Ovary (tissue), 3 donors: ENCODE measurements at regions not wholly inside any gene's neighbourhood (a gene's known extent, or its start where the extent isn't known, plus 50 kb on each side); places are given as distances from the start of the nearest gene placed in this dataset.

Source experiments
- POLR2A ChIP-seq: fragments of 450-650 bp; IDR thresholded peaks from one replicate; pipeline ENCODE4 v1.6.1; 2017; ENCODE audit warnings: antibody characterized with exemption, mild to moderate bottlenecking, moderate library complexity
- TF ChIP-seq, protein P1 (sequence below), 3 donors: fragments of 450-650 bp in 2 of 3; fragments of 200-600 bp in 1 of 3; IDR thresholded peaks; one replicate each; pipeline versions ENCODE4 v1.5.1 to v1.8.0; 2016 to 2022; ENCODE audit warnings: antibody characterized with exemption in 3 of 3, mild to moderate bottlenecking in 1 of 3
- donor health status: DM: no; HTN: no; CAD: no.

DNA sequence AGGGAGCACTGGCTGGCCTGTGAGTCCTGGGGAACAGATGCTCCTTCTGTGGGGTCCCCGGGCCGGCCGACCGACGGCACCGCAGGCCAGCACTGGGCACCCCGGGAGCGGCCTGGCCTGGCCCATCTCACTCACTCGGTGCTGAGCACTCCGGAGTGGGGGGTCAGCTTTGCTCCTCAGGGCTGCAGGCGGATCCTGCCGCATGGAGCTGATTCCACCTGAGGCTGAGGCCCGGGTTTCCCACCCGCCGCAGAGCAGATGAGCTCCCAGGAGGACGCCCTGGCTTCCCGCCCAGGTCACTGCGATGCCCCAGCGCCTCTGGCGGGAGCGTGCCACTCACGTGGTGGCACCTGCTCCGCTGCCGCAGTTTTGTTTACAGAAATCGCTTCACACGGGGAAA lies 418.6 kb downstream of the GALR1 start:
- TF ChIP-seq, protein P1, sequence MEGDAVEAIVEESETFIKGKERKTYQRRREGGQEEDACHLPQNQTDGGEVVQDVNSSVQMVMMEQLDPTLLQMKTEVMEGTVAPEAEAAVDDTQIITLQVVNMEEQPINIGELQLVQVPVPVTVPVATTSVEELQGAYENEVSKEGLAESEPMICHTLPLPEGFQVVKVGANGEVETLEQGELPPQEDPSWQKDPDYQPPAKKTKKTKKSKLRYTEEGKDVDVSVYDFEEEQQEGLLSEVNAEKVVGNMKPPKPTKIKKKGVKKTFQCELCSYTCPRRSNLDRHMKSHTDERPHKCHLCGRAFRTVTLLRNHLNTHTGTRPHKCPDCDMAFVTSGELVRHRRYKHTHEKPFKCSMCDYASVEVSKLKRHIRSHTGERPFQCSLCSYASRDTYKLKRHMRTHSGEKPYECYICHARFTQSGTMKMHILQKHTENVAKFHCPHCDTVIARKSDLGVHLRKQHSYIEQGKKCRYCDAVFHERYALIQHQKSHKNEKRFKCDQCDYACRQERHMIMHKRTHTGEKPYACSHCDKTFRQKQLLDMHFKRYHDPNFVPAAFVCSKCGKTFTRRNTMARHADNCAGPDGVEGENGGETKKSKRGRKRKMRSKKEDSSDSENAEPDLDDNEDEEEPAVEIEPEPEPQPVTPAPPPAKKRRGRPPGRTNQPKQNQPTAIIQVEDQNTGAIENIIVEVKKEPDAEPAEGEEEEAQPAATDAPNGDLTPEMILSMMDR (IDR thresholded peaks at IDR 0.05) = no peak
- no peak for TF ChIP-seq POLR2A
